Astrocyte (in vitro differentiated cells and primary cell): ENCODE measurements at regions not wholly inside any gene's neighbourhood (a gene's known extent, or its start where the extent isn't known, plus 50 kb on each side); places are given as distances from the start of the nearest gene placed in this dataset.
A peak's percentile ranks its signal among the peaks of the same experiment; 100 is the strongest.

ENCODE experiments used
- DNase-seq: peaks from one replicate; pipeline ENCODE4 v3.0.0-alpha.2; 2010; ENCODE audit warnings: low read depth
- FAIRE-seq: peaks from 2 replicates; lab custom pipeline; 2011; peaks lifted over from hg19 to GRCh38; lab: Jason Lieb, UNC
- H2AFZ ChIP-seq: 2 replicates; pipeline ENCODE4 v1.6.0; 2012; ENCODE audit warnings: low read depth, low read length, inconsistent platforms
- H3K27ac ChIP-seq: 2 replicates; pipeline ENCODE4 v1.5.1; 2011; ENCODE audit warnings: low read depth, low read length, inconsistent platforms
- H3K27me3 ChIP-seq: 2 replicates; pipeline ENCODE4 v1.6.0; 2011; ENCODE audit warnings: low read length, inconsistent platforms; ENCODE audit not compliant: insufficient read depth
- H3K36me3 ChIP-seq: 2 replicates; pipeline ENCODE4 v1.5.1; 2011; ENCODE audit warnings: low read length, inconsistent platforms; ENCODE audit not compliant: insufficient read depth
- H3K4me1 ChIP-seq: 2 replicates; pipeline ENCODE4 v1.5.1; 2011; ENCODE audit warnings: low read length, inconsistent platforms; ENCODE audit not compliant: insufficient read depth
- H3K4me2 ChIP-seq: 2 replicates; pipeline ENCODE4 v1.6.0; 2012; ENCODE audit warnings: low read length, inconsistent platforms
- H3K4me3 ChIP-seq: 2 replicates; pipeline ENCODE4 v1.5.1; 2011; ENCODE audit warnings: low read depth, mild to moderate bottlenecking, low read length, inconsistent platforms; ENCODE audit not compliant: insufficient read depth
- H3K79me2 ChIP-seq: 2 replicates; pipeline ENCODE4 v1.6.0; 2012; ENCODE audit warnings: mild to moderate bottlenecking, low read length, inconsistent platforms; ENCODE audit not compliant: insufficient read depth
- H3K9ac ChIP-seq: 2 replicates; pipeline ENCODE4 v1.6.0; 2012; ENCODE audit warnings: mild to moderate bottlenecking, low read length, inconsistent platforms
- H3K9me3 ChIP-seq: 2 replicates; pipeline ENCODE4 v1.5.1; 2012; ENCODE audit warnings: low read depth, mild to moderate bottlenecking, low read length, inconsistent platforms; ENCODE audit not compliant: insufficient read depth
- H4K20me1 ChIP-seq: 2 replicates; pipeline ENCODE4 v1.6.0; 2012; ENCODE audit warnings: low read length, inconsistent platforms; ENCODE audit not compliant: insufficient read depth
- H3K27ac Mint-ChIP-seq: one replicate; pipeline ENCODE4 v1.8.0; 2021; ENCODE audit warnings: mild to moderate bottlenecking, mixed read lengths; ENCODE audit not compliant: unreplicated experiment
- H3K27me3 Mint-ChIP-seq: one replicate; pipeline ENCODE4 v1.8.0; 2021; ENCODE audit warnings: low read depth, mixed read lengths; ENCODE audit not compliant: unreplicated experiment
- H3K36me3 Mint-ChIP-seq: one replicate; pipeline ENCODE4 v1.8.0; 2021; ENCODE audit warnings: low read depth, mixed read lengths; ENCODE audit not compliant: unreplicated experiment
- H3K4me1 Mint-ChIP-seq: one replicate; pipeline ENCODE4 v1.8.0; 2021; ENCODE audit warnings: low read depth, mixed read lengths; ENCODE audit not compliant: unreplicated experiment
- H3K4me3 Mint-ChIP-seq: one replicate; pipeline ENCODE4 v1.8.0; 2021; ENCODE audit warnings: mild to moderate bottlenecking, moderate library complexity, mixed read lengths; ENCODE audit not compliant: unreplicated experiment
- H3K9me3 Mint-ChIP-seq: one replicate; pipeline ENCODE4 v1.8.0; 2021; ENCODE audit warnings: mild to moderate bottlenecking, mixed read lengths; ENCODE audit not compliant: unreplicated experiment
- EZH2 ChIP-seq: IDR thresholded peaks from 2 replicates; pipeline ENCODE4 v1.6.1; 2012; ENCODE audit warnings: mild to moderate bottlenecking, low read length, inconsistent platforms; ENCODE audit not compliant: insufficient read depth
- TF ChIP-seq, protein P1 (sequence below): IDR thresholded peaks from 2 replicates; pipeline ENCODE4 v1.5.1; 2011; ENCODE audit warnings: low read depth, mild to moderate bottlenecking, inconsistent platforms, low read length, moderate library complexity; ENCODE audit not compliant: insufficient read depth

GRCh38 chr17:71709946-71710345, 410.9 kb upstream of the SOX9 start:
- H3K27me3 ChIP-seq, result no peaks in the 10 kb centered on the region
- H3K79me2 ChIP-seq, result no peaks in the 10 kb centered on the region
- DNase-seq (peak; percentile 20), FAIRE-seq (no peak)
- Mint-ChIP-seq H3K36me3 (no peaks in the 10 kb centered on the region), H3K27ac (no peak overlapping the region), H3K27me3 (no peaks in the 10 kb centered on the region), H3K9me3 (no peaks in the 10 kb centered on the region), H3K4me1 (no peaks in the 10 kb centered on the region), H3K4me3 (no peak overlapping the region)
- no peaks in the 10 kb centered on the region for H3K9me3 ChIP-seq
- H3K4me1 ChIP-seq, result no peaks in the 10 kb centered on the region
- H2AFZ ChIP-seq, result no peak overlapping the region
- no peak overlapping the region for H3K9ac ChIP-seq
- no peak for TF ChIP-seq EZH2
- TF ChIP-seq, protein P1, sequence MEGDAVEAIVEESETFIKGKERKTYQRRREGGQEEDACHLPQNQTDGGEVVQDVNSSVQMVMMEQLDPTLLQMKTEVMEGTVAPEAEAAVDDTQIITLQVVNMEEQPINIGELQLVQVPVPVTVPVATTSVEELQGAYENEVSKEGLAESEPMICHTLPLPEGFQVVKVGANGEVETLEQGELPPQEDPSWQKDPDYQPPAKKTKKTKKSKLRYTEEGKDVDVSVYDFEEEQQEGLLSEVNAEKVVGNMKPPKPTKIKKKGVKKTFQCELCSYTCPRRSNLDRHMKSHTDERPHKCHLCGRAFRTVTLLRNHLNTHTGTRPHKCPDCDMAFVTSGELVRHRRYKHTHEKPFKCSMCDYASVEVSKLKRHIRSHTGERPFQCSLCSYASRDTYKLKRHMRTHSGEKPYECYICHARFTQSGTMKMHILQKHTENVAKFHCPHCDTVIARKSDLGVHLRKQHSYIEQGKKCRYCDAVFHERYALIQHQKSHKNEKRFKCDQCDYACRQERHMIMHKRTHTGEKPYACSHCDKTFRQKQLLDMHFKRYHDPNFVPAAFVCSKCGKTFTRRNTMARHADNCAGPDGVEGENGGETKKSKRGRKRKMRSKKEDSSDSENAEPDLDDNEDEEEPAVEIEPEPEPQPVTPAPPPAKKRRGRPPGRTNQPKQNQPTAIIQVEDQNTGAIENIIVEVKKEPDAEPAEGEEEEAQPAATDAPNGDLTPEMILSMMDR, result no peak
- H3K4me3 ChIP-seq, result no peak overlapping the region
- no peaks in the 10 kb centered on the region for H3K36me3 ChIP-seq
- no peak overlapping the region for H3K4me2 ChIP-seq
- H4K20me1 ChIP-seq, result no peaks in the 10 kb centered on the region
- no peak overlapping the region for H3K27ac ChIP-seq

- H3K27ac Mint-ChIP-seq, result no peak overlapping the region
- no peaks in the 10 kb centered on the region for H3K4me1 ChIP-seq
- H3K9me3 Mint-ChIP-seq, result peaks cover 2% of the 10 kb centered on the region
- H3K36me3 Mint-ChIP-seq, result no peaks in the 10 kb centered on the region
- no peak overlapping the region for H3K4me3 ChIP-seq
- H3K9me3 ChIP-seq, result no peaks in the 10 kb centered on the region
- no peaks in the 10 kb centered on the region for H3K27me3 Mint-ChIP-seq
- FAIRE-seq (no peak), DNase-seq (no peak)
- no peak overlapping the region for H3K27ac ChIP-seq
- H2AFZ ChIP-seq, result no peak overlapping the region
- H3K4me3 Mint-ChIP-seq, result no peak overlapping the region
- no peaks in the 10 kb centered on the region for H3K79me2 ChIP-seq
- H4K20me1 ChIP-seq, result no peaks in the 10 kb centered on the region
- no peak for TF ChIP-seq EZH2
- TF ChIP-seq, protein P1, result no peak
- no peak overlapping the region for H3K4me2 ChIP-seq
- no peaks in the 10 kb centered on the region for H3K4me1 Mint-ChIP-seq
- no peaks in the 10 kb centered on the region for H3K36me3 ChIP-seq
- H3K27me3 ChIP-seq, result no peaks in the 10 kb centered on the region
- no peak overlapping the region for H3K9ac ChIP-seq
Observed at GRCh38 chr17:71710816-71711215, 410.0 kb upstream of the SOX9 start.

DNA sequence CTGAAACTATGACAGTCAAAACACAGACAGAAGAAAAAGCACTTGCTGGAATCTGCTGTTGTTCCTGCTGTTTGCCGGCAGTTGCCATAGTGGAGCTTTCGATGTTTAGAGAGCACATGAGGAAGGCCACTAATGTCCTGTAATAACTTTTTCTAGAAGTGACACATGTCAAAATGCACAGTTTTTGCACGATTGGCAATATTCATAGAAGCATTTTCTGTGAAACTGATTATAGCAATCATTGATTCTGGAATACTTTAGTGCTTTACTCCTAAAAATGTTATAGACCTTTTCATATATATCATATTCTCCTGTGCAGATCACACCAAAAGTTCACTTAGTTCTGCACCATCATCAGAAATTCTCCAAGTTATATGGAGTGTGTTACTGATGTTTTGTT, 407.0 kb upstream of the SOX9 start:
- peaks cover 2% of the 10 kb centered on the region for H3K9me3 Mint-ChIP-seq
- peaks cover 4% of the 10 kb centered on the region for H3K4me1 Mint-ChIP-seq
- H3K4me3 Mint-ChIP-seq, result no peak overlapping the region
- no peaks in the 10 kb centered on the region for H3K27me3 Mint-ChIP-seq
- DNase-seq (no peak), FAIRE-seq (no peak)
- Histone ChIP-seq H3K9ac (no peak overlapping the region), H3K27me3 (no peaks in the 10 kb centered on the region), H3K36me3 (no peaks in the 10 kb centered on the region), H3K4me1 (no peaks in the 10 kb centered on the region), H3K9me3 (no peaks in the 10 kb centered on the region), H4K20me1 (no peaks in the 10 kb centered on the region), H2AFZ (no peak overlapping the region), H3K4me3 (no peak overlapping the region), H3K27ac (no peak overlapping the region), H3K79me2 (no peaks in the 10 kb centered on the region), H3K4me2 (no peak overlapping the region)
- H3K36me3 Mint-ChIP-seq, result no peaks in the 10 kb centered on the region
- TF ChIP-seq EZH2, result no peak
- TF ChIP-seq, protein P1, result no peak
- no peak overlapping the region for H3K27ac Mint-ChIP-seq
